T-helper 9 cell (primary cell): ENCODE measurements at regions not wholly inside any gene's neighbourhood (a gene's known extent, or its start where the extent isn't known, plus 50 kb on each side); places are given as distances from the start of the nearest gene placed in this dataset.

Experiments
- DNase-seq: peaks from one replicate; pipeline ENCODE4 v3.0.0-alpha.2; 2020

DNA sequence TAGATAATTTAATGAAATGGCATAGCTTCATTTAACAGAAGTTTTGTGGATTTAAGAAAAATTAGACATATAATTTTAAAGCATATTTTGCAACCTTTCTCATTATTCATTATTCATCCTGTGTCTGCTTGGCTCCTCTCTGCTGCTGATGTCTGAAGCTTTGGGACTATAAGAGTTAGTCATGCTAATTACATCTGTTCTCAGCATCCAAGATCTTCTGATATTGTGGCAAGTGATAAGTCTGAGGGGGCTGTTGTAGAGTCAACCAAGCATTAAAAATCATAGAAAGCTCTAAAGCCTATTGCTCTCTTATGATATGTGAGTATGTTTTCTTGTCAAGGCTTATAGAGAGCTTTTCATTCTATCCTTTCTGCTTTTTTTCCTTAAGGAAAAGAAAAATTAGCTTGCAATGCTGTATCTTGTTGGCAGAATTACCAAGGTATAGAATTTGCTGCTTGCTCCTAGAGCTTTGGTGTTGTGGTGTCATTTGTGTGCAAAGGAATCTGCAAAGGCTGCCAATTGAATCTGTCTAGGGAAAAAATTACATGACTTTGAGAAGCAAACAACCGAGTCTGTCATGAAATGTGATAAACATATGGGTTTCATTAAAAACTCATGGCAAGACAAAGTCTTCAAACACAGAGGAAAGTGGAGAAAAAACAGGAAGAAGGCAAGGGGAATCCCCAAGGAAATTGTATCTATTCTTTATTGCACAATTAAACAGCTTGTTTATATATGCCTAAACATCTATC, 156.1 kb upstream of the DAB2 start:
- no peak for DNase-seq

DNA sequence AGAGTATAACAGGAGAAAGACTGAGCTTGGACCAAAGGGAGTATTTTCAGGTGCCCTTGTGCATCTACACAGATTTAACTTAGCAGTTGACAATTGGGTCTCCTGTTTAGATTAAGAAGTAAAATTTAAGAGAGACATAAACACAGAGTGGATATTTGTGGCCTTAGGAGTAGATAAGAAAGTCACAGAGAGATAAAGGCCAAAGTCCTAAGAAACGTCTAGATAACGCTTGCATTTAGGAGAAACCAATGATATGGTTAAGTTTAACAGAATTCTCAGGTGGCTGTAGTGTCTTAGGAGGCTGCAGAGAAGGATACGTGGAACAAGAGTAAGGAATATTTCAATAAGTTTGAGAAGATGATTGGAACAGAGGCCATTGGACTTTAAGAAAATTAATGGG, 155.0 kb upstream of the DAB2 start:
- DNase-seq: no peak

DNA sequence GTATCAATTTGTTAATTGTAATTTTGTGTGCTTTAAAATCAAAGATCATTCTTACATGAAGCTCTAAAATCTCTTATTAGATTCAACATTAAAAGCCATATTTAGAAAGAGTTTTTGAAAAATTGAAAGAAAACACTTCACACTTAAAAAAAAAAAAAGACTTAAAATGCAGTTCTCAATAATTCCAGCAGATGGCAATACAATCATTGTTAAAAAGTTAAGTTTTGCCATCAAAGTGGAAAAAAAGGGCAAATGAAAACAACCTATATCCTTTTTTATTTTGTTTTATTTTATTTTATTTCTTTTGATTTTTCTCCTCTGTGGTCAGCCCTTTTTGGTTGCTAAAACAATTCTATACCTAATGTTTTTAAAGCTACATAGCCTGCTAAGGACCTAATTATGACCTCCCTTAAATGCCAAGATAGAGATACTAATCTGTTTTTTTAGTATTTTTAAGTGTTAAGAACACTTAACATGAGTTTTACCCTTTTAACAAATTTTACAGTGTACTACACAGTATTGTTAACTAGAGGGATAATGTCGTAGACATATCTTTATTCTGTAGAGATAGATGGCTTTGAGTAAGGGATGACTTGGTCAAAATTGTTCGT, 154.2 kb upstream of the DAB2 start:
- DNase-seq: no peak

DNA sequence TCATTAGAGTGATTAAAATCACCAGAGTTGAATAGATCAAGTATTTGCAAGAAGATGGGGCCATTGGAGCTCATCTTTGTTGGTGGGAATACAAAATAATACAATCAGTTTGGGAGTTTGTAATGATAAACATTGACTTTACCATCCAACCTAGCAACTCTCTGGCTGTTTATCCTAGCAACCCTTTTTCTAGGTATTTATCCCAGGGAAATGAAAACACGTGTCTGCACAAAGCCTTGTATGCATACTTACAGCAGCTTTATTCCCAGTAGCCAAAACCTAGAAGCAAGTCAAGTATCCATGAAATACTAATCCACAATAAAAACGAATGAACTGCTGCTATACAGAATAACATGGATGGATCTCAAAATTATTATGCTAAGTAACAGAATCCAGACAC, 152.7 kb upstream of the DAB2 start:
- DNase-seq: no peak

DNA sequence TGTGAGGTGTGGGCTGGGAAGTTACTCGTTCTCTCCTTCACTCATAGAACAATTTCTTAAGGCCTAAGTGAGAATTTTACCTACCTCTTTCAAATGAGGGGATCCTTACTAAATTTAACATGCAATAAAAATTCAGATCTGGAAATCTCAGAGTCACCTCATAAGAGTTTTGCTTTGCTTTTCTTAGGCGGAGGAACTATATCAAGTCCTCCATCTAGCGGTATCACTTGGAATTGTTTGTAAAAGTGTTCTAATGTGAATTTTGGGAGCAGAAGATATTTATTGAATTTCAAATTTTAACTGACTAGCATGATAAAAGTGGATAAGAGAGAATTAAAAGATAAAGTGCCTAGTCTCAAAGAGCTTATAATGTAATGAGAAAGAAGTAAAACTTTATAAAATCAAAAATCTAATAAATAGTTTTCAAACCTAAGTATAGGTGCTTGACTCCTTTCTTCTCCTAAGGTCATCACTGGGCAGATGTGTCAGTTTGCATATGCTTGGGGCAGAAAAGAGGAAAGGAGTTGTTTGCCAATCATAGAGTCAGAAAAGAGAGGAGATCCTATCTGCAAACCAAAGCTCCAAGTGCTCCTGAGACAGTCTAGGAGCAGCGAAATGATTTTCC, 145.7 kb upstream of the DAB2 start:
- no peak for DNase-seq

DNA sequence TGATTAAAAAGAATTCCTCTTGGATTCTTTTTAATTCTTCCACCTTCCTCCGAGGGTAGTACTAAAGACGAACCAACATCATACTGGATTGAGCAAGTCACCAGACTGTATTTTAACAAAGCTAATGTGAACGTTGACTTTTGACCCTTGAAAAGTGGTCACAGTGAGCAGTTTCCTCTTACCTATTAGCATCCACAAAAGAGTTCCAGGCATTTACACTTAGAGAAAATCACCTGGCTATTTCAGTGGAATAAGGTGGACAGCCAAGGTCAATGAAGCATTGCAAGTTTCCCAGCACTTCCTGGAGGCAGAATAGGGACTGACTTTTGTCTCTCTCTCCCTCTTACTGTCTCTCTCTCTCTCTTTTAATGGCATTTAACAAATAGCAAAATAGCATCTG, 145.1 kb upstream of the DAB2 start:
- DNase-seq: no peak

DNA sequence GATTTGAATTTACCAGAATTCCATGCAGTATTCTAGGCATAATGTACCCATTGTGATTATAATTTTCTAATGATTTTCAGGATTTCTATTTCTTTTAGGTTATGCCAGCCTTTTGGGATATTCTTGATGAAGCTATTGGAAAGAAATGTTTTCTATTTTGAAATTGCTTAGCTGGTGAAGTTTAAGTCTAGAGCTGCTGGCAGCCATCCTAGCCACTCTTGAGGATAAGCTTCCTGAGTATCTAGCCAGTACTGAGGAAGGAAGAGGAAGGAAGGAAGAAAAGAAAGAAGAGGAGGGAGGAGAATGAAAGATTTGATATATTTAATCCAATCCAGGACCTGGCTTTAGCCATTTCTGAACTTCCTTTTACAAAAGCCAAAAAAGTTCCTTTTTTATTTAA, 142.1 kb upstream of the DAB2 start:
- no peak for DNase-seq

DNA sequence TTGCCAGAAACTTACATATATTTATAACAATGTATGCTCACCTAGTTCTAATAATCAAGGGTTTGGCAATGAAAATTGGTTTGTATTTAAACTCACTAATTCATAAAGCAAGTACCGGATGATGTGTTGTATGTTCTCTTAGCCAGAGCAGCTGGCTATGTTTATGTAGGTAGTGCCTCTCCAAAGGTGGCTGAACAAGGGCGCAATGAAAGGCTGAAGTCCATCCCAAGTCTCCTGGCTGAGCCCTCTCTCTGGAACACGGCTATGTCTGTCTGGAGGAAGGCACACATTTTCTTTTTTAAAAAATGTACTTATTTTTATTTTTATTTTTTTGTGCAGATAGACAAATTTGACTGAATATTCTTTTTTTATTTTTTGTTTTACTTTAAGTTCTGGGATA, 141.2 kb upstream of the DAB2 start:
- DNase-seq: no peak

DNA sequence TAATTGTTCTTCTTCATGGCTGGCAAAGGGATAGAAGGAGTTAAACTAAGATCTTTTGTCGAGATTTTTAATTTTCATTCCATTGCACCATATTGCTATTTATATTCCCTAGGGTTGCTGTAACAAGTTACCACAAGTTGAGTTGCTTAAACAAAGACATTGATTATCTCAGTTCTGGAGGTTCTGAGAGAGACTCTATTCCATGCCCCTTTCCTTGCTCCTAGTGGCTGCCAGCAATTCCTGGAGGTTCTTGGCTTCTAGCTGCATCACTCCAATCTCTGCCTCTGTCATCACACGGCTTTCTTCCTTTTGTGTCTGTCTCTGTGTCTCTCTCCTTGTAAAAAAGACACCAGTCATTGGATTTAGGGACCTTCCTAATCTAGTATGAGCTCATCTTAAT, 136.6 kb upstream of the DAB2 start:
- DNase-seq: no peak

DNA sequence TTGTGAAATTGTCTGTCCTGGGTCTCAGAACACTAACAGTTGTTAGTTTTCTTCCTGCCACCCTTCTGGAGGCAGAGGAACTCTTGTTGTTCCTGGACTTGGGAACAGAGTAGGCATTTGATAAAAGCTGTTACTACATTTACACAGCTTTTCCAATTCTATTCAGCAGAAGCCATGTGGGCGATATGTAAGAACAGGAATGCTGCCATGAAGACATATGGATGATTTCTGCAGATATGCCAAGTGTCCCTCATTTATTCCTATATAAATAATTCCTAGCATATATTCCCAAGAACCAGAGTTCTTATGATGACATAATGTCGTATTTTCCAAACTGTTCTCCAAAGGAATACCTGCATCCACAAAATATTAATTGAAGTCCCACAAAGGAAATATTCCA, 135.9 kb upstream of the DAB2 start:
- no peak for DNase-seq

DNA sequence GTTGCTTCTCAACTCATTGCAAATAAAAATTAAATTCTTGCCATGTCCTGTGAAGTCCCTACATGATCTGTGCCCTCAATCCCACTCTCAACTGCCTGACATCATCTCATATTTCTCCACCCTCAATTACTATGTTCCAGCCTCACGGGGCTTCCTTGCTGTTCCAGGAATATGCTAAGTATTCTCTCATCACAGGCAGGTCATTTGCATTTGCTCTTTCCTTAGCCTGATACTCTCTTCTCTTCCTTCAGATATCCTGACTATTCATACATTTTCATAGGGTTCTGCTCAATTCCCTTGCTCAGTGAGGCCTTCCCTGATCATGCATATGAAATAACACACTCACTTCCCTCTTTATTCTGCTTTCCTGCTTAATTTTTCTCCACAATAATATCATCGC, 135.1 kb upstream of the DAB2 start:
- DNase-seq: no peak

DNA sequence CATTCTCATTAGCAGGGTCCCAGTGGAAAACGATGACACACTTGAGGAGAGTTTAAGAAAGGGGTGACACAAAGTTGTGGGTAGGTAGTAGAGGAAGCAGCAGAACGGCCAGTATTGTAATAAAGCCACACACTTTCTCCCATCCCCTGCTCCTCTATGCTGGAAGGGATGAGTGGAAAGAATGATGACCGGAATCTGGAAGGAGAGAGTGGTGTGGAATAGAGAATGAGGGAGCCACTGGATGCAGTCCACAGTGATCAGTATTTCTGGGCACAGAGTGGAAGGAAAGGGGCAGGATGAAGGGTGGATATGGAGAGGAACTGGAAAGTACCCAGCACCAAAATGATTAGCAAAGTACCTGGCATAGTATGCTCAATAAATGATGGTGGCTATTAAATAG, 133.8 kb upstream of the DAB2 start:
- DNase-seq: no peak

DNA sequence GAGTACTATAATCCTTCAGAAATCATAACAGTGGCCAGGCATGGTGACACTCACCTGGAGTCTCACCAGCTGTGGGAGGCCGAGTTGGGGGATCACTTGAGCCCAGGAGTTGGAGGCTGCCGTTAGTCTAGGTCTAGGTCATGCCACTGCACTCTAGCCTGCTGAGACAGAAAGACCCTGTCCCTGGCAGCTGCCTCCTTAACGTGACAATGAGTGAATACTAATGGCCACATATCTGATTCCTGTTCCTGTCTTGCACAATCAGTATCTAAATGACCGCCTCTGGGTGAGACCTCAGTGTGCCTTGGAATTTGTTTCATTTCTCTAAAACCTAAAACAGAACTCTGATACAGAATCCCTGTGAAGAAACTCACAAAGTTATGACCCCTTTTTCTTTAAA, 131.0 kb upstream of the DAB2 start:
- no peak for DNase-seq

DNA sequence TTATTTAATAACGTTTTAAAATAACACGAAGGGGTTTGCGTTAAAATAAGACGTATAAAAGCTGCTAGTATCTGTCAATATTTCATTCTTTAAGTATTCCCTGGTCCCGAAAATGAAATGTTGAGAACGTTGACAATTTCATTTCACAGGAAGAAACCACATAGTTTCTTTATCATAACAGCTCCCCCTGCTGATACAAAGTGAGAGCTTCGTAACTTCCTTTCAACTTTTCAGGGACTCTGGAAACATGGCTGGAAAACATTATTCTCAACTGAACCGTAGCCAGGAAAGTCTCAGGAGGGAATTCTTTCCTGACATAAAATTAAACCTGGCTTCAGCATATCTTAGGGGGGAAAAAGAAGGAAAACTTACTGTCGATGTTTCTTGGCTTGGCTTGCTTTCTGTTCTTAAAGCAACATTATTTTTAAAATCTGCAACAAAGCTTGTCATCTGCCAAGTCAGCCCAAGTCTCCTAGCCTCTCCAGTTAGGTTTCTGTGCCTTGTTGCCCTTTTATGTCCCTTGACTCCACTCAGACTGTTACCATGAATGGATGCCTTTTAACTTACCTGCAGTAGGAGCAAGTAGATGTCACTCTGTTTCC, 122.9 kb upstream of the DAB2 start:
- DNase-seq: no peak

DNA sequence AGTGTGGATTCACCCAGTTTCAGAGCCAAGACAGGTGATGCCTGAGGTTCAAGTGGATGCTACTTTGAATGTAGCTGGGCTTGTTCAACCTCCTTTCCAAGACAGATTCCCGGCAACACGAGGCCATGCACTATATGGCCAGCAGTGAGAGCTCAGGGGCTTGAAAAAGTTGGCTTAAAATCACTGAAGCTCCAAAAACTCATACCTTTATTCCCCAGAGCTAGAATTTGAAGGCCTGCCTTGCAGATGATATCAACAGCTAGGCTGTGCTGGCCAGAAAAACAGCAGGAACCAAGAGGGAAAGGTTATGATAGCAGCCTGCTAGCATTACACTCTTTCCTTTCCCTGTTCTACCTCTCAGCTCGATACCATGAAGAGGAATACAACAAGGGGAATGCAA, 120.2 kb upstream of the DAB2 start:
- DNase-seq: no peak

DNA sequence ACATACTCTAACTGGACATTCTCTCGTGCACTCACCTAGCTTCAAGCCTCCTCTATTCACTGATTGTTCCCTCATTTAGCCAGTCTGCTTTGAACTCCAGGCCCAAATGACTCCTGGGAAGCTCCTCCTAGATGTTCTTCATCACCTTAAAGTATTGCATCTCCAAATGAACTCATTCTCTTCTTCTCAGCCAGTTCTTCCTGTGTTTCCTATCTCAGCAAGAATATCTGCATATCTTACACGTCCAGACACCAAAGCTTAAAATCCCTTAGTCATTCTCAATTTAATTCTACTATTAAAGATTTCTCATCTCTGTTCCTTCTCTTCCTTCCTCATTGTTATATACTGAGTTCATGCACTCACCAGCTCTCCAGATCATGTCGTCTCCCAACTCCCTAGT, 118.6 kb upstream of the DAB2 start:
- DNase-seq: no peak

DNA sequence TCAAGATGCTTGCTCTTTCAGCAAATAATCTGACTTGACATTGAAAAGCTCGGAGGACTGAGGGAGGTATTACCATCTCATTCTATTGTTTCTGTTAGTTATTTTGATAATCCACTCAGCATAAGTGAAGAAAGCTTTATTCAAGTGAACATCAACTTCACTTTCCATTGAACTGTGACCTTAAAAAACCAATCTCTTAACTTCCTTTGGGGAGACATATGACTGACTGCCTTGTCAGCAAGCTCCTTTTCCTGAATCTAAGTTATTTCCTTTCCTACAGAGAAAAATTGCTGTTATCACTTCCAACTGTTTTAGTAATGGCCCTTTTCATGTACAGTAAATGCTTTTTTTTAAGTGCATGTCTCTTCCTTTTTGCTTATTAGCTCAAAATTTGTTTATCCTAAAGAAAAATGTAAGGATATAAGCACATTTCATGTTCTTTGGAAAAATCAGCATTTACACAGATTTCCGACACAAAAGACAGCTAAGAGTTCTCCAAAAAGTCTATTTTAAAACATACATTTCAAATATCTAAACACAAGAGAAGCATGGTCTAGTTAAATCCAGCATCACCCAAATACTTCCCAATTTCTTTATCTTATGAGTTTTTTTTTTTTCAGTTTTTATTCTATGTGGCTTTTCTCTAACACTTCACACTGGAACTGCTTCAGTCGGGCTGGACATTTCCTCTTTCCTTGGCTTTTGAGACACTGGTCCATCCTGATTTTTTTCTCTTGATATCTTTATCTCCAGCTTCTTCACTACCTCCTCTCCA, 117.9 kb upstream of the DAB2 start:
- no peak for DNase-seq

DNA sequence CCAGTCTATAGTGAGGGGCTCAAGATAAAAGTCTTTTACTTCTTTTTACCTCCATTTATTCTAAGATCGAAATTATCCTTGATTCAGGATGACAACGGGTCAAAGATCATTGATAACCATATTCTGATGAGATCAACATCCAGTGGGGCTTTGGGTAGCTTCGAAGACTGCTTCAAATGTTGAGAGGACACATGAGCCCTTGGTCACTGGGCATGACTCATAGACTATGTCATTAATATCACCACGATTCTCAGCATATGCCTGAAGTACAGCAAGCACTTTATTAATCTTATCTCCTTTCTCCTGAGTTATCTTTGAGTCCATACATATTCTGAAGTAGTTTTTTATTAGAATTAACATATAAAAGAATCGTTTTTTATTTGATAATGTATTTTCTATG, 117.1 kb upstream of the DAB2 start:
- no peak for DNase-seq

DNA sequence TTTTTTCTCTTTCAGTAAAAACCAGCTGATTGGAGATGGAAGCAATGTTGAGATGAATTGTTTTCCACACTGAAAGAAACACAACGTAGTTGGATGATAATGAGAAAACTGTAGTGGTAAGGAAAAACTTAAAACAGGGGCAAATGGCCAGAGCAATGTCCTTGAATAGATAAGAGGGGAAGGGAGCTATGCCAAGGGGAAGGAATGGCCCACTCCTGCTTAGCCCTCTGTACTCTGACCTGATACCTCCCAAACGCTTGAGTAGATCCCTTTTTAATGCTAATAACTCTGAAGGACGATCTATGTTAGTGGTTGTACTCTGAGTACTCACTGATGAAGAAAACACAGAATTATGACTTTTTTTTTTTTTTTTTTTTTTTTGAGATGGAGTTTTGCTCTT, 114.7 kb upstream of the DAB2 start:
- DNase-seq: no peak

DNA sequence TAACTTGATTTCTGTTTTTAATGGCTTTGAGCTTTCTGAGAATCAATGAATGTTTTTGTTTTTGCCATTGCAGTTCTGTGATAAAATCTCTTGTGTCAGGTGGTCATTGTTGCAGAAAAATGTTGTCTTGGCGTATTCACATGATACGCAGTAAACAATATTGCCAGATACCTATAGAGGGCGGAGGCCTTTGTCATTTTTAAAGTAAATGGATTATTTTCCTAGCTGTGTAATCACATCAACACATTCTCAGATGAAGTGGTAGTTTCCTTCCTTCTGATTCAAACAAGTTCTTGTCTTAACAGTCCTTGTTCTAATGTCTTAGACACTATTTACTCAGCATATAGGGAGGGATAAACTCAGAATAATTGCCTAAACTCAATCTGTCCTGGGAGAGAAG, 109.9 kb upstream of the DAB2 start:
- no peak for DNase-seq

DNA sequence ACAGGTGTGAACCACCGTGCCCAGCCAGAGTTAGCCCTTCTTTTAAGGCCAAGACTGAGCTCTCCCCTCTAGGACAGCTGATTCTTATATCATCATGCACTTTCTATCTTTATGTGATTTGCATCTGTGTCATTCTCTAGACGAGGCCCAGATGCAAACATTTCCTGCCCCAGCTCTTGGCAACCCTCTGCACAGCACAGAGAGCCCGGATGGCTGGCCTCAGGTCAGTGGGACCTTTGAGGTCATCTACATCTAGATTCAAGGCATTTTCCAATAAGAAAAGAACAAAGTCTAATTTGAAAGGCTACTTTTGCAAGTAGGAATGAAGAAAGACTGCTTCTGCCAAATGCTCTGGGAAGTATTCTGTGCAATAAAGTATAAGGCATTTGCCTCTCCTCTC, 109.0 kb upstream of the DAB2 start:
- DNase-seq: no peak

DNA sequence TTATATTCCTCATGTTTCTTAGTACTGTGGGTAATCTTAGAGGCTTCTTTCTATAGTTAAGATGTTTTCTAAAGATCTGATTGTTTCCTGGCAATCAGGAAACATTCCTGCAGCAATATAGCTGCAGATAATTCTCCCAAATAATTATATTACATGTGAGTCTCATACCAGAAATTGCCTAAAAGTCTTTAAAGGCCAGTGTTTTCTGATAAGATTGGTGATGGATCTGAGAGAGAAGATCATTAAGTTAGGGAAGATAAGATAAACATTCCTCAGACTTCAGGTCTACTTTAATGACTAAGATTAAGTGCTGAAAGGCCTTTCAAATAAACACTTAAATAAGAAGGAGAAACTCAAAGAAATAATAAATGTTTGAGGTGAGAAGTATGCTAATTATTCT, 107.7 kb upstream of the DAB2 start:
- DNase-seq: no peak

DNA sequence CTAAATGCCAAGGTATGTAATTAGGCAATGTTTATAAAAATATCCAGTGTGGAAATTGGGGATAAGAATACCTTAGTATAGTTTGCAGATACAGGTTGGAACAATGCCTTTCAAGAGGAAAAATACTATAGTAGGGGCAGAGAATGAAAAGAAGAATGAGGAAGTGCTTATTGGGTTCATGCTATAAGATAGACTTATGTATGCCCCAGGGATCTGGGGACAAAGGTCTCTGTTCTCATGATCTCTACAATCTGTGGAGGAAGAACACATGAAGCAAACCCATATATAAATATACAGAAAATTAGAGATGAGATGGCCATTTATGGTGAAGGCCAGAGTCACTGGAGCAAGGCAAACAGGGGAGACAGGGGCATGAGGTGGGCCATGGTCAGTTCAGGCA, 106.5 kb upstream of the DAB2 start:
- no peak for DNase-seq
